C4-2B (cell line): ENCODE measurements at regions not wholly inside any gene's neighbourhood (a gene's known extent, or its start where the extent isn't known, plus 50 kb on each side); places are given as distances from the start of the nearest gene placed in this dataset.

Experiments used
- H3K27ac ChIP-seq: fragments of 450-650 bp; 2 replicates; pipeline ENCODE4 v1.5.1; 2017
- CTCF ChIP-seq: fragments of 450-650 bp; conservative IDR thresholded peaks from 2 replicates; pipeline ENCODE4 v1.5.1; 2017; ENCODE audit warnings: mild to moderate bottlenecking
- ZFX ChIP-seq: fragments of 450-650 bp; IDR thresholded peaks from 2 replicates; pipeline ENCODE4 v1.6.1; 2017

GRCh38 chr3:40624189-40624769 is 99.5 kb downstream of the ZNF621 start:
- no peak overlapping the region for H3K27ac ChIP-seq
- TF ChIP-seq CTCF = no peak
- TF ChIP-seq ZFX = no peak

- TF ChIP-seq ZFX = no peak
- no peak for TF ChIP-seq CTCF
- no peak overlapping the region for H3K27ac ChIP-seq
Measured at GRCh38 chr3:40627095-40627494, 102.3 kb downstream of the ZNF621 start.

- TF ChIP-seq ZFX = no peak
- TF ChIP-seq CTCF = no peak
- no peak overlapping the region for H3K27ac ChIP-seq
Measured at GRCh38 chr3:40628984-40629383, 104.2 kb downstream of the ZNF621 start.

- TF ChIP-seq ZFX = no peak
- TF ChIP-seq CTCF = no peak
- peak overlapping the region; percentile 65 for H3K27ac ChIP-seq
Measured at GRCh38 chr3:40631341-40631995, 106.7 kb downstream of the ZNF621 start.

- TF ChIP-seq ZFX = no peak
- TF ChIP-seq CTCF = no peak
- no peak overlapping the region for H3K27ac ChIP-seq
Measured at GRCh38 chr3:40637906-40638305, 113.1 kb downstream of the ZNF621 start.

GRCh38 chr3:40639006-40639405 is 114.2 kb downstream of the ZNF621 start:
- TF ChIP-seq ZFX = no peak
- no peak for TF ChIP-seq CTCF
- H3K27ac ChIP-seq = no peak overlapping the region

- no peak overlapping the region for H3K27ac ChIP-seq
- TF ChIP-seq CTCF (no peak), ZFX (no peak)
Measured at GRCh38 chr3:40642812-40643211, 118.1 kb downstream of the ZNF621 start.
